ENCODE measurements at regions not wholly inside any gene's neighbourhood (a gene's known extent, or its start where the extent isn't known, plus 50 kb on each side); places are given as distances from the start of the nearest gene placed in this dataset.

GRCh38 chr11:91188484-91188883 lies 965.6 kb upstream of the CHORDC1 start:
- no peak for DNase-seq (ENCODE audit: low read depth, low spot score)
- no peaks in the 10 kb centered on the region for H3K36me3 ChIP-seq (ENCODE audit: control insufficient read depth, insufficient read depth, low read length)
- CTCF ChIA-PET: no interaction called here
- no peak for ATAC-seq
- intact Hi-C loops (cut with micrococcal nuclease; ENCODE audit: unreplicated experiment): no loop called here
- in situ Hi-C loops (cut with HindIII; ENCODE audit: low pct_unique_long_range_greater_than_20kb, low sequenced_read_pairs): no loop called here
- H3K4me1 ChIP-seq (ENCODE audit: control insufficient read depth, insufficient read depth, low read length): no peaks in the 10 kb centered on the region
- no peak for TF ChIP-seq SIN3A (IDR thresholded peaks at IDR 0.05; ENCODE audit: borderline replicate concordance, insufficient read depth, low read depth, low read length)
- no peak for TF ChIP-seq POLR2AphosphoS5 (IDR thresholded peaks at IDR 0.05; ENCODE audit: low read depth, low read length)
- no peak for TF ChIP-seq CTCF (IDR thresholded peaks at IDR 0.05)
- no peak for TF ChIP-seq TCF7L2 (IDR thresholded peaks at IDR 0.05; ENCODE audit: low read depth, low read length)
- TF ChIP-seq REST (IDR thresholded peaks at IDR 0.05; ENCODE audit: insufficient read depth in 1 of 2, low read depth in 2 of 2, low read length in 1 of 2): no peak
- H3K27ac ChIP-seq (ENCODE audit: low read length): no peak overlapping the region
- POLR2A ChIA-PET: no interaction called here
- H3K9me3 ChIP-seq (ENCODE audit: control insufficient read depth, insufficient read depth, low read depth, low read length): peaks cover 5% of the 10 kb centered on the region; the same call in 1 of the 2 replicates
- BruUV-seq (replicated peaks): no TSS peak
- H3K27me3 ChIP-seq (ENCODE audit: control insufficient read depth, insufficient read depth, low read length): no peaks in the 10 kb centered on the region; the same call in 1 of the 2 replicates
- H3K4me3 ChIP-seq (ENCODE audit: low read depth in 2 of 2, low read length in 2 of 2): no peak overlapping the region

- Histone ChIP-seq H3K27me3 (ENCODE audit: control insufficient read depth, insufficient read depth, low read length) (no peaks in the 10 kb centered on the region; the same call in 1 of the 2 replicates), H3K4me1 (ENCODE audit: control insufficient read depth, insufficient read depth, low read length) (no peaks in the 10 kb centered on the region), H3K9me3 (ENCODE audit: control insufficient read depth, insufficient read depth, low read depth, low read length) (peaks cover 5% of the 10 kb centered on the region; the same call in 1 of the 2 replicates), H3K4me3 (ENCODE audit: low read depth in 2 of 2, low read length in 2 of 2) (no peak overlapping the region), H3K27ac (ENCODE audit: low read length) (no peak overlapping the region), H3K36me3 (ENCODE audit: control insufficient read depth, insufficient read depth, low read length) (no peaks in the 10 kb centered on the region)
- TF ChIP-seq POLR2AphosphoS5 (IDR thresholded peaks at IDR 0.05; ENCODE audit: low read depth, low read length) (no peak), SIN3A (IDR thresholded peaks at IDR 0.05; ENCODE audit: borderline replicate concordance, insufficient read depth, low read depth, low read length) (no peak), REST (IDR thresholded peaks at IDR 0.05; ENCODE audit: insufficient read depth in 1 of 2, low read depth in 2 of 2, low read length in 1 of 2) (no peak), CTCF (IDR thresholded peaks at IDR 0.05) (no peak), TCF7L2 (IDR thresholded peaks at IDR 0.05; ENCODE audit: low read depth, low read length) (no peak)
- in situ Hi-C loops (cut with HindIII; ENCODE audit: low pct_unique_long_range_greater_than_20kb, low sequenced_read_pairs) (no loop called here), intact Hi-C loops (cut with micrococcal nuclease; ENCODE audit: unreplicated experiment) (no loop called here)
- DNase-seq (ENCODE audit: low read depth, low spot score): no peak
- CTCF ChIA-PET: no interaction called here
- no TSS peak for BruUV-seq (replicated peaks)
- ATAC-seq: no peak
- POLR2A ChIA-PET: no interaction called here
Observed at GRCh38 chr11:91187314-91187713, 964.5 kb upstream of the CHORDC1 start.
